Central memory CD8-positive, alpha-beta T cell (primary cell): ENCODE measurements at regions not wholly inside any gene's neighbourhood (a gene's known extent, or its start where the extent isn't known, plus 50 kb on each side); places are given as distances from the start of the nearest gene placed in this dataset.

ENCODE experiments used
- ATAC-seq: fragments of 150-1000 bp; cut with Tn5 transposase; replicated peaks from 2 replicates; pipeline ENCODE4 v1.10.0; 2022; ENCODE audit warnings: mild to moderate bottlenecking, moderate FRiP score, moderate number of reproducible peaks; ENCODE audit not compliant: poor library complexity, severe bottlenecking; ENCODE audit errors: extremely low read depth
- DNase-seq, 2 donors: peaks; one replicate each; pipeline ENCODE4 v3.0.0; 2021; ENCODE audit warnings: low spot score in 2 of 2
- H3K27ac Mint-ChIP-seq: one replicate; pipeline ENCODE4 v1.8.0; 2022; ENCODE audit warnings: low read depth, mild to moderate bottlenecking, moderate library complexity, mixed read lengths
- H3K27me3 Mint-ChIP-seq: one replicate; pipeline ENCODE4 v1.8.0; 2022; ENCODE audit warnings: mixed read lengths
- H3K36me3 Mint-ChIP-seq: one replicate; pipeline ENCODE4 v1.8.0; 2022; ENCODE audit warnings: mild to moderate bottlenecking, moderate library complexity, mixed read lengths; ENCODE audit not compliant: insufficient read depth
- H3K4me1 Mint-ChIP-seq: one replicate; pipeline ENCODE4 v1.8.0; 2022; ENCODE audit warnings: mixed read lengths
- H3K4me3 Mint-ChIP-seq: one replicate; pipeline ENCODE4 v1.8.0; 2022; ENCODE audit warnings: mild to moderate bottlenecking, moderate library complexity, mixed read lengths
- H3K9me3 Mint-ChIP-seq: one replicate; pipeline ENCODE4 v1.8.0; 2022; ENCODE audit warnings: mixed read lengths

DNA sequence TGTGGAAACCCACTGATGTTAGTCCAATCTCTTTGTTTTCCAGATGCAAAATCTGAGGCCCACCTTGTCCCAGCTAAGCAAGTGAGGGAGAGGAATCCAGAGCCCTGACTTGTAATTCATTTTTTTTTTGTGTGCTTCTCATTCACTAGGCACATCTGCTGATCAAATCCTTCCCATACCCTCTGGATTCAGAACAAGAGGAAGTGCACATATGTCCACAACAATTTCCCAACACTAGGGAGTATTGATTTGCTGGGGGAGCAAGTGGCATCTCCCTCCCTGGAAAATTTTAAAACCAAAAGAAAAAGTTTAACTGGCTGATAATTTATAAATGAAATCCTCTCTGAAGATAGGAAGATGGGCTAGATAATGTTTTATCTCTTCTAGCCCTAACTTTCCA, 94.6 kb upstream of the RFC3 start:
- DNase-seq (no peak), ATAC-seq (no peak)
- Mint-ChIP-seq H3K27me3 (no peaks in the 10 kb centered on the region), H3K4me1 (peaks cover 20% of the 10 kb centered on the region), H3K4me3 (peak overlapping the region; percentile 5), H3K9me3 (no peaks in the 10 kb centered on the region), H3K27ac (peak overlapping the region; percentile 77), H3K36me3 (no peaks in the 10 kb centered on the region)

DNA sequence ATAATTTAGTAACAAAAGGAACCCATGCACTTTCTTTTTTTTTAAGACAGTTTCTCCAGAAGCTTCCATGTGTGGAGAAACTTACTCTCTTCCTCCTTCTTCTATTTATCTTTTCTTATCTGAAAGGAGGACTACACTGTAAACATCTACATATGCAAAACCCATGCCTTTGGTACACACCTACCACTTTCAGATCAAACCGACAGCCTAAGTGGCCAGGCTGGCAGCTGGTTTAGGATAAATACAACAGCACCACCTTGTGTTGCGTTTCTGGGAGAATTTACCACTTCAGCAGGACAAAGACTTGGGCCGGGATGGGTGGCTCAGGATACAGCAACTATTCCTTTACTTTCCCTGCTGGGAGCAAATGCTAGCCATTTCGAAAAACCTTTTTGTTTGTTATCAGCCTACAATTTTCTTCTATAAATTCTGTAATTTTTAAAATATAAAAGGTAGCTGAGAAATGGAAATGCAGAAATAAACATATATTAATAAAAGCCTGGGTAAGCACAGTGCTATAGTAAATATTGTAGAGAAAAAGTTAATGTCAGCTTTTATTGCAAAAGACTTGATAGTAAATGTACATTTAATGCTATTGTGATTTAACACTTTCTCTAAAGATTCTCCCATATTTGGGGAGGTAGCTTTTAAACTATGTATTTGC, 94.0 kb upstream of the RFC3 start:
- H3K27ac Mint-ChIP-seq = peak overlapping the region; percentile 77

DNA sequence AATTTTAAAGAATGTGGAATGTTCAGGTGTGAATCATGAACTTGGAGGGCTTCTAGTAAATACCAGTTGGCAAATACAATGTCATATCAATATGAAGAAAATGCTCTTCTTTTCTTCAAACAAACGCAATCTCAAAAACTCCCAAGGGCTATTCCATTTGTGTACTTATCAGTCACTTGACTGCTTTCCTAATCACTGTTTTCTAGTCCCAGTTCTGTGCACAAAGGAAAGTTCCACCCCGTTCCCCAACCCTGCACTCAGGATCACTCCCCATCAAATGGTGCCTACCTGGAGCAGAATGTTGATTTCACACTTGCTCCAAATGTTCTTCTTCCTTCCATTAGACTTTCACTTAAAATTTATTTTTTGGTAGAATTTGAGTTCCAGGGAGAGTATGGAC, 92.6 kb upstream of the RFC3 start:
- Mint-ChIP-seq H3K4me1 (peaks cover 20% of the 10 kb centered on the region), H3K36me3 (no peaks in the 10 kb centered on the region), H3K27ac (no peak overlapping the region), H3K9me3 (no peaks in the 10 kb centered on the region), H3K4me3 (no peak overlapping the region), H3K27me3 (no peaks in the 10 kb centered on the region)
- ATAC-seq (no peak), DNase-seq (no peak)

More for the DNA sequence above, 94.0 kb upstream of the RFC3 start:
- no peaks in the 10 kb centered on the region for H3K36me3 Mint-ChIP-seq
- ATAC-seq (peak; percentile 79), DNase-seq (peak; percentile 24 to 38)
- peaks cover 20% of the 10 kb centered on the region for H3K4me1 Mint-ChIP-seq
- peak overlapping the region; percentile 5 for H3K4me3 Mint-ChIP-seq
- no peaks in the 10 kb centered on the region for H3K9me3 Mint-ChIP-seq
- H3K27me3 Mint-ChIP-seq = no peaks in the 10 kb centered on the region

DNA sequence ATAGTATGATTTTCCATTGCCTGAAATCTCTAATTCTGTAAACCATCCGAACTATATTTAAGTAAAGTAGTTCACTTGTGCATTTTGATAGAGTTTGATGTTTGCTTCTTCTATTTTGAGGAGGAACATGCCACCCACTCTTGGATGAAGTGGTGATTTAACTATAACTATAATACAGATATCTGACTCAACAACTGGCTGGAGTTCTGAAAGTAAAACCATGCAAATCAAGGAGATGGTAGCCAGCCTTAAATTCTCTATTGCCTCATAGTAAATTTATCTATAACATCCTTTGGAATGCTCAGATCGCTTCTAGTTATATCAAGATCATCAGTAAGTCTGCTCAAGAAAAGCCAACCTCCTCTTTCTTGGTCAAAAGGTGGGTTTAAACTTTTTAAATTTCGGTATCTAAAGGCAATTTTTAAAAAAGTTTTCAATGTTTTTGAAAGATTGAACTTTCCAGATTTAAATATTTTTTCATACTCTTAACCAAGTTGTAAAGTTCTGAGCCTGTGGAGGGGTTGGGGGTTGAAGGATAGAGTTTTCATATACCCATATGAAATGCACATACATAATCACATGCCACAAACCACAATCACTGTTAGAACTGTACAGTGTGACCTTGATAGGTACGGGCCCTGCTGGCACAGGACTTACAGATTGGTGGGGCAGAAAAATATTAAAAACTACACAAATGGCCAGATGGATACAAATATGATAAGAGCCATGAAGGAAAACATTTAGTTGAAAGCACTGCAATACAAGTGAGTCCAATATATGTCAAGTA, 90.5 kb upstream of the RFC3 start:
- ATAC-seq = no peak
- H3K4me3 Mint-ChIP-seq = no peak overlapping the region
- DNase-seq = no peak
- peaks cover 11% of the 10 kb centered on the region for H3K4me1 Mint-ChIP-seq
- H3K36me3 Mint-ChIP-seq = no peaks in the 10 kb centered on the region
- H3K27ac Mint-ChIP-seq = no peak overlapping the region
- no peaks in the 10 kb centered on the region for H3K9me3 Mint-ChIP-seq
- no peaks in the 10 kb centered on the region for H3K27me3 Mint-ChIP-seq

DNA sequence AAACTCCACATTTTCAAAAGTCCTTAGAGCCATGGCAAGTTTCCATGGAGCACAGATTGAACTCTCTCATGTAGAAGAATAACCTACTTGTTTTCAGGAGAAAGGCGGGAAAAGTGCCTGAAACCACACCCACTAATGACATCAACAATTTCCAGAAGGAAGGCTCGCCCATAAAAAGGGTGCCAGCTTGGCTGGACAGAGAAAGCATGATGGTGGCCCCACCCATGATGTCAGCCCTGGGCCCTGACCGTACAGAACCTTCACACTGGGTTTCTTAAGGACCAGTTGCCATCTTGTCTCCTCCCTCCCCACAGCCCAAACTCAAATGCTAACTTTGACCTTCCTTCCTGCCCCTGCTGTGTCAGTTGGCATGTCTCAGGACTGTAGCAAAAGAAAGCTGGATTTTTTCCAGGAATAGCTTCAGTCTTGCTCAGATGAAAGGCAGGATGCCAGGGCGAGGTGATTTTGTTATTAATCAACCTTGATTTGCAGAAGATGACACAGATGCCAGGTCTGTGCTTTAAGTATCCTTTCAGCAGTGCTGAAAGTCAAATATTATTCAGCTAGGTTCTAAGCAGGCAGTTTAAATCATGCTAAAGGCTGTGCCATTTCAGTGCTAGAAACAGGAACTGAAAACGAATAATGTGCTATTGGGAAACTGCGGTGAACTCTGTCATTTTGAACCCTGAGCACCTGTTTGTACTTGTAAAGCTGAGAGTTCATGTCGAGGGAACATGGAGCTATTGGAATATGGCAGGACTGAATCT, 89.5 kb upstream of the RFC3 start:
- Mint-ChIP-seq H3K27ac (no peak overlapping the region), H3K36me3 (no peaks in the 10 kb centered on the region), H3K27me3 (no peaks in the 10 kb centered on the region), H3K4me1 (peaks cover 6% of the 10 kb centered on the region), H3K4me3 (no peak overlapping the region), H3K9me3 (no peaks in the 10 kb centered on the region)
- DNase-seq (no peak), ATAC-seq (no peak)

DNA sequence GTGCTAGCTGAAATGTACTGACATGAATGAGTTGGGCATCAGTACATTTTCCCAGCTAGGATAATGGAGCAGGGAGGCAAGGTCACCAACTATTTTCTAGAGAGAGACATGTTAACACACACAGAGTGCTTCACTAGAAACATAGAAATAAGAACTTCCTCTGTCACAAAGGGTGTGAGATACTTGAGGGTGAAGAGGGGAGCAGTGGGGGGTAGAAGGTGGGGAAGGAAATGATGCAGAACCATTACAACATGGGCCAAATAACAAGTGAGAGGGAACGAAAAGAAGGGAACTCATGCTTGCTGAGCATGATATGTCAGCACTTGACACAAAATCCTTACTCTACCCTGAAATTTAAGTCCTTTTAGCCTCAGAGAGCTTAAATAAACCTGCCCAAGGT, 87.8 kb upstream of the RFC3 start:
- Mint-ChIP-seq H3K4me1 (no peaks in the 10 kb centered on the region), H3K4me3 (no peak overlapping the region), H3K9me3 (no peaks in the 10 kb centered on the region), H3K27me3 (no peaks in the 10 kb centered on the region), H3K27ac (no peak overlapping the region), H3K36me3 (no peaks in the 10 kb centered on the region)
- DNase-seq (no peak), ATAC-seq (peak; percentile 52)

DNA sequence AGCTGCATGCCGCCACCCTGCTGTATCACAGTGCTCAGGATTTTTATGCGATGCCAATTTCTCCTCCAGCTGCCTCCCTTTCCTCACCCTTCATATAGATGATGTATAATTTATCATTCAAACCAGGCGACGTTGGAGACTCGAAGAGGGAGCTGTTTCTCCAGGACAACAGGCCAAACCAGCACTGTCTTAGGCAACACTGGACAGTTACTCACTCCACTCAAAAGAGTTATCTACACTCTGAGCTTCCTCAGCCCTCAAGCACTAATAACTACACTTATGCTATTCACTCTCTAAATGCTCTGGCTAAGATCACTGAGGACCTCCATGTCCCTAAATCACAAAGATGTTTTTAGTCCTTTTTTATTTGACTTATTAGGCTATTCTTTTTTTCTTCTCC, 87.3 kb upstream of the RFC3 start:
- no peaks in the 10 kb centered on the region for H3K36me3 Mint-ChIP-seq
- H3K4me1 Mint-ChIP-seq = no peaks in the 10 kb centered on the region
- H3K27me3 Mint-ChIP-seq = no peaks in the 10 kb centered on the region
- H3K4me3 Mint-ChIP-seq = no peak overlapping the region
- no peak overlapping the region for H3K27ac Mint-ChIP-seq
- DNase-seq (no peak), ATAC-seq (no peak)
- no peaks in the 10 kb centered on the region for H3K9me3 Mint-ChIP-seq

DNA sequence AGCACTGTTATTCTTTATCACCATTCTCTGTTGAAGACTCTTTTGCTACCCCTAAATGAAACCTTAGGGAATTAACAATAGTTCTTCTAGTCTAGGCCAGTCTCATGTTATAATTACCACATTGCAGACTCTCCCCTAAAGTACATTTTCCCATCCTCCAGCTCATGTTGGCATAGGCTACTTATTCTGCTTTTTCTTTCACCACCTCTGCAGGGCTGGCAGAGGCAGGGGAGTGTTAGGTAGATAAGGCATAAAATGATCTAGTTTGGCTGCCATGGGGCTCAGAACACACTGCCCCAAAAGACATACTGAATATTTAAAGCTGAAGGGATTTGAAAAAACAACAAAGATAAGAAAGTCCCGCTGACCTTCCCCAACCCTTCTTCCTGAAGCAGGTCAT, 82.7 kb upstream of the RFC3 start:
- H3K27me3 Mint-ChIP-seq = no peaks in the 10 kb centered on the region
- no peaks in the 10 kb centered on the region for H3K9me3 Mint-ChIP-seq
- H3K4me1 Mint-ChIP-seq = peaks cover 6% of the 10 kb centered on the region
- no peaks in the 10 kb centered on the region for H3K36me3 Mint-ChIP-seq
- no peak for ATAC-seq
- DNase-seq = no peak
- H3K4me3 Mint-ChIP-seq = no peak overlapping the region
- H3K27ac Mint-ChIP-seq = no peak overlapping the region

DNA sequence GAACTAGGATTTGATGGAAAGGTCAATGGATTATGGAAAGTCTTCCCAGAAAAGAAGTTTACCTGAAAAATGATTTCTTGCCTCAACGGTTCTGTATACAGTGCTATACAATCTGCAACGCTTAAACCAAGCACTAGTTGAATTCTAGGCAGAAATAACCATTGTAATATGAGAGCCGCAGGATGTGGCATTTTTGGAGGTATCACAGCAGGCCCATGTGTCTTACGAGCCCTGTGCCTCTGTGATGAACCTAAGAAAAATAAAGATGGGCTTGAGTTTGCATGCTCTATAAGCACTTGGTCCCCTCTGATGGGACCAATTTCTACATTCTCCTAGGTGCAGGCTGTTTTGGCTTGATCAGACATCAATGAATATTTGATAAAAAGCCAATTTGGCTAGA, 78.7 kb upstream of the RFC3 start:
- H3K27me3 Mint-ChIP-seq = no peaks in the 10 kb centered on the region
- H3K4me1 Mint-ChIP-seq = peaks cover 29% of the 10 kb centered on the region
- H3K9me3 Mint-ChIP-seq = no peaks in the 10 kb centered on the region
- DNase-seq (no peak), ATAC-seq (no peak)
- H3K4me3 Mint-ChIP-seq = no peak overlapping the region
- no peak overlapping the region for H3K27ac Mint-ChIP-seq
- peaks cover 4% of the 10 kb centered on the region for H3K36me3 Mint-ChIP-seq

DNA sequence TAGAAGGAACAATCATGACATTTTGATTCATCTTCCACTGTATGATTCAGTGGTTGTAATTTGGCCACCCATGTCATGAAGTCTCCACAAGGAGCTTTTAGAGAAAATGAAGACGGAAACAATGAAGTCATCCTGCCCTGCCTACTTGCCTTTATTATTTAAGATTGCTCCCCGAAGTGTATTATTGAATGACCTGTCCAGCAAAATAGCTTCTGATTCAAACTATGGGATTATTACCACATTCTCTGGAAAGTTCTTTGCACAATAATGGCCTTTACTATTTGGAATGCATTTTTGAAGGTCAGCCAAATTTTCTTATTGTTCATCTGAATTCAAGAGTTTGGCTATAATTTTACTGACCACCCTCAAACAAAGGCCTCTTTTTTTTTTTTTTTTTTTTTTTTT, 77.8 kb upstream of the RFC3 start:
- no peak overlapping the region for H3K4me3 Mint-ChIP-seq
- H3K36me3 Mint-ChIP-seq = peaks cover 4% of the 10 kb centered on the region
- DNase-seq (no peak), ATAC-seq (no peak)
- H3K27me3 Mint-ChIP-seq = no peaks in the 10 kb centered on the region
- H3K27ac Mint-ChIP-seq = no peak overlapping the region
- peaks cover 38% of the 10 kb centered on the region for H3K4me1 Mint-ChIP-seq
- H3K9me3 Mint-ChIP-seq = no peaks in the 10 kb centered on the region

DNA sequence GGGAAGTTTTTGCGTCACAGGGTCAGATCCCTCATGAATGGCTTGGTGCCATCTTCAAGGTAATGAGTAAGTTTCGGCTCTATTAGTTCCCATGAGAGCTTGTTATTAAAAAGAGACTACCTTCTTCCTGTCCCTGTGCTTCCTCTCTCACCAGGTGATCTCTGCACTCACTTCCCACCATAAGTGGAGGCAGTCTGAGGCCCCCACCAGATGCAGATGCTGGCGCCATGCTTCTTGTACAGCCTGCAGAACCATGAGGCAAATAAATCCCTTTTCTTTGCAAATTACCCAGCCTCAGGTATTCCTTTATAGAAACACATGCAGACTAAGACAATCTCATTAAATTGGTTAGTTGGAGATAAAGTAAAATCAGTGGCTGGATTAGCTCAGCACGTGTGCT, 75.6 kb upstream of the RFC3 start:
- Mint-ChIP-seq H3K4me3 (no peak overlapping the region), H3K4me1 (peaks cover 40% of the 10 kb centered on the region), H3K27ac (peak overlapping the region; percentile 87), H3K27me3 (no peaks in the 10 kb centered on the region), H3K9me3 (no peaks in the 10 kb centered on the region), H3K36me3 (peaks cover 4% of the 10 kb centered on the region)
- DNase-seq = no peak
- ATAC-seq = no peak

DNA sequence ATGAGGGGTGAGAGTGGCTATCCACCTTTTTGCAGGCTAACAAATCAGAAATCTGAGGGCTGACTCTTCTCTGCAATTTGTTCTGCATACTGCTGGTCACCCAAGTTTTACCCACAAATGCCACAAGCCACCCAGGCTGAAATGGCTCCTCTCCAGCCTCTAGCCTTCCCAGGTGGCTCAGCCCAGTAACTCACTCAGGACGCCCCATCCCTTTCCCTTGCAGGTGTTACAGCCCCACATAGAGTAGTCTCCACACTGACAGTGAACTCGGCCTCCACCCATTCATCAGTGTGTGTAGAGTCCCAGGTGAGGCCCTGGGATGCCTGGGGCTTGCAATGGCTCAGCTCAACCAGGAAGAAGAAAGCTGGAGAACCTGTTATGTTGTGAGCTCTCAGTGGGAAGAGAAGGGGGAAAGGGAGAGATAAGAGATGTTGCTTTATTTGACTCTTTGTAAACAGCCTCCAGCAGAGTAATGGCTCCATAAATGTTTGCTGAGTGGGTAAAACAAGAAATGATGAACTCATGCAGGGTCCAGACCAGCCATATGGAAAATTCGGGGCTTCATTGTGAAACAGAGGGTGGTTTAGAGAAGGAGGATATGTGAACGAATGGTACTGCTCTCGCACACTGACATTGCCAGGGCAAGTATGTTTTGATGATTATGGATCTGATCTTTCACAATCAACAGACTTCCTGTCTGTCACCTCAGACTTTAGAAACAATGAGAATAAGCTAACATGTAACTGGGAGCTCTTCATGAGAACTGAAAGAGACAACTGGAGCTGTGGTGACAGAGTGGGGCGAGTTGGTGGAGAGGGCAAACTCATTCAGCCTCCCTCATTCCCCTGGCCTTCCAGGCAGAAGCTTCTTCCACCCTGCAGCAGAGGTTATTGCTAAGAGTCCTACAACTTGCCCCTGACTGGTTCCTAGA, 74.2 kb upstream of the RFC3 start:
- H3K4me3 Mint-ChIP-seq = peak overlapping the region; percentile 15
- H3K27ac Mint-ChIP-seq = peak overlapping the region; percentile 87
- peak in 1 of 2 donors; percentile 31 for DNase-seq
- no peaks in the 10 kb centered on the region for H3K9me3 Mint-ChIP-seq
- no peaks in the 10 kb centered on the region for H3K27me3 Mint-ChIP-seq
- ATAC-seq = peak; percentile 90
- peaks cover 40% of the 10 kb centered on the region for H3K4me1 Mint-ChIP-seq
- peaks cover 4% of the 10 kb centered on the region for H3K36me3 Mint-ChIP-seq
